CD4-positive, CD25-positive, alpha-beta regulatory T cell (primary cell): ENCODE measurements at regions not wholly inside any gene's neighbourhood (a gene's known extent, or its start where the extent isn't known, plus 50 kb on each side); places are given as distances from the start of the nearest gene placed in this dataset.

Experiments
- ATAC-seq, 2 donors: fragments of 150-1000 bp; cut with Tn5 transposase; one replicate each; pipeline ENCODE4 v1.10.0; 2021; ENCODE audit warnings: low read depth in 2 of 2, moderate number of reproducible peaks in 2 of 2, moderate library complexity in 1 of 2
- DNase-seq, 3 donors: peaks; one replicate each; pipeline versions ENCODE4 v3.0.0 to v3.0.0-alpha.2; 2012 to 2022; ENCODE audit warnings: mixed read lengths in 1 of 3
- H3K27ac ChIP-seq: one replicate; pipeline ENCODE4 v1.7.0; 2013; ENCODE audit warnings: mild to moderate bottlenecking, low read length; ENCODE audit not compliant: insufficient read depth, poor library complexity, severe bottlenecking
- H3K27me3 ChIP-seq: one replicate; pipeline ENCODE4 v1.7.0; 2013; ENCODE audit warnings: low read length; ENCODE audit not compliant: control insufficient read depth, insufficient read depth
- H3K36me3 ChIP-seq: one replicate; pipeline ENCODE4 v1.7.0; 2013; ENCODE audit warnings: mild to moderate bottlenecking, low read length, moderate library complexity; ENCODE audit not compliant: control insufficient read depth, insufficient read depth
- H3K4me1 ChIP-seq: 2 replicates; pipeline ENCODE4 v1.7.0; 2013; ENCODE audit warnings: mild to moderate bottlenecking, low read length; ENCODE audit not compliant: insufficient read depth, control insufficient read depth, poor library complexity, severe bottlenecking
- H3K4me3 ChIP-seq: one replicate; pipeline ENCODE4 v1.7.0; 2013; ENCODE audit warnings: low read depth, mild to moderate bottlenecking, low read length, moderate library complexity
- H3K9me3 ChIP-seq, 2 experiments: 1 replicate in 1 of 2; 2 replicates in 1 of 2; pipeline ENCODE4 v1.7.0; 2013; ENCODE audit warnings: low read length in 2 of 2, mild to moderate bottlenecking in 1 of 2, moderate library complexity in 1 of 2; ENCODE audit not compliant: control insufficient read depth in 2 of 2
- H3K27ac Mint-ChIP-seq, 3 donors: one replicate each; pipeline ENCODE4 v1.8.0; 2020 to 2022; ENCODE audit warnings: mild to moderate bottlenecking in 3 of 3, mixed read lengths in 3 of 3, moderate library complexity in 2 of 3
- H3K27me3 Mint-ChIP-seq: one replicate; pipeline ENCODE4 v1.8.0; 2022; ENCODE audit warnings: mild to moderate bottlenecking, mixed read lengths
- H3K36me3 Mint-ChIP-seq: one replicate; pipeline ENCODE4 v1.8.0; 2020; ENCODE audit warnings: mixed read lengths
- H3K4me1 Mint-ChIP-seq, 4 donors: one replicate each; pipeline ENCODE4 v1.8.0; 2020 to 2022; ENCODE audit warnings: mixed read lengths in 4 of 4, mild to moderate bottlenecking in 1 of 4
- H3K4me3 Mint-ChIP-seq, 4 donors: one replicate each; pipeline ENCODE4 v1.8.0; 2020 to 2022; ENCODE audit warnings: mild to moderate bottlenecking in 4 of 4, mixed read lengths in 4 of 4, moderate library complexity in 3 of 4
- H3K9me3 Mint-ChIP-seq, 7 donors: one replicate each; pipeline ENCODE4 v1.8.0; 2020 to 2022; ENCODE audit warnings: mixed read lengths in 7 of 7, mild to moderate bottlenecking in 3 of 7, moderate library complexity in 2 of 7

- peaks cover 1% of the 10 kb centered on the region for H3K27me3 Mint-ChIP-seq
- Histone ChIP-seq H3K4me3 (no peak overlapping the region), H3K4me1 (peaks cover 12% of the 10 kb centered on the region), H3K36me3 (no peaks in the 10 kb centered on the region), H3K27me3 (no peaks in the 10 kb centered on the region), H3K9me3 (no peaks in the 10 kb centered on the region), H3K27ac (no peak overlapping the region)
- no peak overlapping the region for H3K4me3 Mint-ChIP-seq
- ATAC-seq (no peak), DNase-seq (no peak)
- no peaks in the 10 kb centered on the region for H3K9me3 Mint-ChIP-seq
- peaks cover 0 to 34% (median 20%) of the 10 kb centered on the region in 4 donors for H3K4me1 Mint-ChIP-seq
- no peak overlapping the region for H3K27ac Mint-ChIP-seq
- peaks cover 5% of the 10 kb centered on the region for H3K36me3 Mint-ChIP-seq
These were observed 263.6 kb upstream of the CRY1 start for GRCh38 chr12:107356937-107357295.

DNA sequence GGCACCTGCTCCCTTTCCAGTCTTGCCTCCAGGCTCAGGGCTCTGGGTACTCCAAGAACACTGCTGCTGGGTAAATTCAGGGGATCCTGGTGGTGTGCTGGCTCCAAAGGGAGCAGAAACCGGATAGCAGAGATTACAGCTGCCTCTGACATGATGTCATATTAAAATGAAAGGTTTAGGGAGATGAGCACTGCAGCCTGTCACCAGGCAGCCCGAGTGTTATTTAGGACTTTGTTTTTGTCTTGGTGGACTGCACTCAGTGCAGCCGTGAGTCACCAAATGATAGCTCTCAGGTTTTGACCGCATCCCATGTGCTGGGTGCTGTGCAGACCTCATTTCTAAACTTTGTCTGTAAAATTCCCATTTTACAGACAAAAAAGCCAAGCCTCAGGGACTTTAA, 266.0 kb upstream of the CRY1 start:
- no peaks in the 10 kb centered on the region for H3K9me3 Mint-ChIP-seq
- H3K36me3 ChIP-seq = no peaks in the 10 kb centered on the region
- peaks cover 5% of the 10 kb centered on the region for H3K27me3 Mint-ChIP-seq
- no peak overlapping the region for H3K4me3 Mint-ChIP-seq
- peaks cover 0 to 35% (median 11%) of the 10 kb centered on the region in 4 donors for H3K4me1 Mint-ChIP-seq
- H3K9me3 ChIP-seq = no peaks in the 10 kb centered on the region
- H3K27ac ChIP-seq = no peak overlapping the region
- no peaks in the 10 kb centered on the region for H3K4me1 ChIP-seq
- DNase-seq = no peak
- no peaks in the 10 kb centered on the region for H3K27me3 ChIP-seq
- no peak overlapping the region for H3K4me3 ChIP-seq
- peak overlapping the region in 1 of 3 donors; percentile 32 for H3K27ac Mint-ChIP-seq
- peaks cover 5% of the 10 kb centered on the region for H3K36me3 Mint-ChIP-seq
- no peak for ATAC-seq

DNA sequence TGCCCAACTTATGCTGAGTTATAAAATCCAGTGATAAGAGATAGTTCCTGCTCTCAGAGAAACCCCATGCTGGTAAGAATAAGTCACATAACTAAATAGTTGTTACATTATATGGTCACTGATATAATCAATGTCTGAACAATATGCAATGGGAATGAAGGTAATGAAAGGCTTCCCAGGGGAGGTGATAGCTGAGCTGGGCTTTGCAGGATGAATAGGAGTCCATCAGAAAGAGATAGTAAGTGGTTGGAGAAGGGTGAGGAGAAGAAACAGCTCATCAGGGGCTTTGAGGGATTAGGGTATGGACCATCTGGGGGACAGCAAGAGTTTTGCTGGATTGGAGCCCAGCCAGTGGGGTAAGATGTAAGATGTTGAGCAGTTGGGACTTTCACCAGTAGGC, 266.7 kb upstream of the CRY1 start:
- Mint-ChIP-seq H3K9me3 (no peaks in the 10 kb centered on the region), H3K36me3 (peaks cover 5% of the 10 kb centered on the region), H3K27me3 (peaks cover 5% of the 10 kb centered on the region), H3K27ac (peak overlapping the region in 1 of 3 donors; percentile 0), H3K4me3 (no peak overlapping the region), H3K4me1 (peaks cover 0 to 32% (median 7%) of the 10 kb centered on the region in 4 donors)
- DNase-seq = no peak
- Histone ChIP-seq H3K4me1 (no peaks in the 10 kb centered on the region), H3K27ac (no peak overlapping the region), H3K4me3 (no peak overlapping the region), H3K27me3 (no peaks in the 10 kb centered on the region), H3K9me3 (no peaks in the 10 kb centered on the region), H3K36me3 (no peaks in the 10 kb centered on the region)
- no peak for ATAC-seq

DNA sequence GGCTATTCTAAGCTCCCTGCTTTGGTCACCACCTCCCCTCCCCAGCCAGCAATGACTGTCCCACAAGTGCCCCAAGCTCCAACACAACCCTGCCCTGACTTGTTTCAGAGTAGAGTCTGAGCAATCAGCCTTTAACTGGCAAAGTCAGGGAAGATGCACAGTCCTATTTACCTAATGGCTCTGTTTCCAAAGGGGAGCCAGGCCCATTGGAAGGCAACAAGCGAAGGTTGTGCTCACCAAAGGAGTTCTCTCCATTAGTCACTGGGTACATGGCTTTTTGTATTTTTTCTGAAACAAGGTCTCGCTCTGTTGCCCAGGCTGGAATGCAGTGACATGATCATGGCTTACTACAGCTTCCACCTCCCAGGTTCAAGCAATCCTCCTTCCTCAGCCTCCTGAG, 267.1 kb upstream of the CRY1 start:
- H3K4me1 Mint-ChIP-seq = peaks cover 0 to 30% (median 6%) of the 10 kb centered on the region in 4 donors
- H3K36me3 Mint-ChIP-seq = peaks cover 5% of the 10 kb centered on the region
- no peaks in the 10 kb centered on the region for H3K9me3 Mint-ChIP-seq
- H3K4me3 ChIP-seq = no peak overlapping the region
- H3K9me3 ChIP-seq = no peaks in the 10 kb centered on the region
- no peak overlapping the region for H3K4me3 Mint-ChIP-seq
- DNase-seq = no peak
- no peaks in the 10 kb centered on the region for H3K27me3 ChIP-seq
- H3K36me3 ChIP-seq = no peaks in the 10 kb centered on the region
- H3K27ac Mint-ChIP-seq = peak overlapping the region in 1 of 3 donors; percentile 0
- H3K4me1 ChIP-seq = no peaks in the 10 kb centered on the region
- no peak for ATAC-seq
- no peak overlapping the region for H3K27ac ChIP-seq
- peaks cover 5% of the 10 kb centered on the region for H3K27me3 Mint-ChIP-seq

DNA sequence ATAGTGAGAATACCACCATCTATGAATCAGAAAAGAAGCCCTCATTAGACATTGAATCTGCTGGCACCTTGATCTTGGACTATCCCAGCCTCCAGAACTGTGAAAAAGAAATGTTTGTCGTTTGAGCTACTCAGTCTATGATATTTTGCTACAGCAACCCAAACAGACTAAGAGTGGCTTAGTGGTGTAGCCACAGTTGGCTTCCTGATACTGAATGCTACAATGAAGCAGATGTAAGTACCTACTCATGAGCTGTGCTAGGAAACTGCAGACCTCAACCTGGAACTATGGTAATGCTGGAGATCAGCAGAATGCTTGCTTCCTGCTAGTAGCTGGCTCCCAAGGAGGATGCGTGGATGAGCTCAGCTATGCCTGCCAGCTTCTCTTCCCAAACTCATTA, 268.6 kb upstream of the CRY1 start:
- Histone ChIP-seq H3K9me3 (no peaks in the 10 kb centered on the region), H3K4me1 (no peaks in the 10 kb centered on the region), H3K27ac (no peak overlapping the region), H3K36me3 (no peaks in the 10 kb centered on the region), H3K4me3 (no peak overlapping the region), H3K27me3 (no peaks in the 10 kb centered on the region)
- Mint-ChIP-seq H3K4me3 (no peak overlapping the region), H3K27me3 (peaks cover 5% of the 10 kb centered on the region), H3K4me1 (peaks cover 0 to 42% (median 6%) of the 10 kb centered on the region in 4 donors), H3K27ac (peak overlapping the region in 2 of 3 donors; percentile 63 to 83), H3K9me3 (no peaks in the 10 kb centered on the region), H3K36me3 (peaks cover 5% of the 10 kb centered on the region)
- DNase-seq = no peak
- no peak for ATAC-seq

DNA sequence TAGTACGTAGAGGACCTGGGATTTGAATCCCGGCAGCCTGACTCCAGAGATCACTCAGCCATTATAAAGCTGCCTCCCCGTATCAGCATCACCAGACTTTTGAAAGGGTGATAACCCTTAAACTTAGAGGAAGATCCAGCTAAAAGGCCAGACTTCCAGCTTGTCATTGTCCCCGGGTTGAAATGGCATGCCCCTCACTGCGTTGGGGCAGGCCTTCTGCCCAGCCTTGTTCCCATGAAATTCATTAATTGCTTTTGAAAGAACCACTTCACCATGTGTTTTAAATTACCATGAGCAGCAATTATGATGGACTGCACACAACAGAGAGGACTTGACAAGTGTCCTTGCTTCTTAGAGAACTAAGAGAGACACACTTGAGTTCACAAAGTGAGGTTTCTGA, 269.6 kb upstream of the CRY1 start:
- no peaks in the 10 kb centered on the region for H3K27me3 ChIP-seq
- Mint-ChIP-seq H3K4me3 (peak overlapping the region in 1 of 4 donors; percentile 35), H3K27ac (no peak overlapping the region), H3K4me1 (peaks cover 0 to 49% (median 5%) of the 10 kb centered on the region in 4 donors), H3K9me3 (no peaks in the 10 kb centered on the region), H3K27me3 (peaks cover 5% of the 10 kb centered on the region), H3K36me3 (peaks cover 4% of the 10 kb centered on the region)
- H3K36me3 ChIP-seq = no peaks in the 10 kb centered on the region
- ATAC-seq (no peak), DNase-seq (no peak)
- H3K4me3 ChIP-seq = no peak overlapping the region
- H3K27ac ChIP-seq = no peak overlapping the region
- H3K4me1 ChIP-seq = no peaks in the 10 kb centered on the region
- no peaks in the 10 kb centered on the region for H3K9me3 ChIP-seq

DNA sequence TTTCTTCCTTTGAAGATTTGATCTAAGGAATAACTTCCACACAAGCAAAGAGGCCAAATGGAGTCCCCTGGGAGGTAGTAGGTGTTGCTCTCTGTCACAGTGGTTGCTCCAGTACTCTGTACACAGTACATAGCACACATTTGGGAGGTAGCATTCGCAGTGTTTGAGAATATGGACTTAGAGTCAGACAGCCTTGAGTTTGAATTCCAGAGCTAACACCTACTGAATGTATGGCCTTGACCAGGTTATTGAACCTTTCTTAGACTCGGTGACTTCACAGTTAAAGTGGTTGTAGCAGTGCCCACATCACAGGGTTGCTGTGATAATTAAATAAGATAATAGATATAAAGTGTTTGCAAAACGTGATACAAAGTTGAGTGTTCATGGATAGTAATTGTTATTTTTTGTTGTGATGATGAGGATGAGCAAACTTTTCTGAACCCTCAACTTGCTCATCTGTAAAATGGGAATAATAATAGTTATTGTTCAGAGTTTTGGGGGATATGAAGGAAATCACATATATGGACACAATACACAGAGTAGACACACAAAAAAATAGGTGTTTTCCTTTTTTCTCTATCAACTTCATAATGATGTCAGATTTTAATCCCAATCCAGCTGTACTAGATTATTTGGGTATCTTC, 271.6 kb upstream of the CRY1 start:
- Histone ChIP-seq H3K9me3 (no peaks in the 10 kb centered on the region), H3K27me3 (no peaks in the 10 kb centered on the region), H3K4me3 (no peak overlapping the region), H3K27ac (no peak overlapping the region), H3K4me1 (peaks cover 14% of the 10 kb centered on the region), H3K36me3 (no peaks in the 10 kb centered on the region)
- Mint-ChIP-seq H3K36me3 (no peaks in the 10 kb centered on the region), H3K27ac (no peak overlapping the region), H3K4me3 (no peak overlapping the region), H3K4me1 (peaks cover 14 to 63% (median 18%) of the 10 kb centered on the region in 4 donors), H3K9me3 (no peaks in the 10 kb centered on the region), H3K27me3 (peaks cover 5% of the 10 kb centered on the region)
- no peak for ATAC-seq
- no peak for DNase-seq

- Mint-ChIP-seq H3K9me3 (no peaks in the 10 kb centered on the region), H3K27me3 (peaks cover 5% of the 10 kb centered on the region), H3K36me3 (no peaks in the 10 kb centered on the region), H3K4me1 (peaks cover 14 to 68% (median 21%) of the 10 kb centered on the region in 4 donors), H3K27ac (peak overlapping the region in 1 of 3 donors; percentile 54), H3K4me3 (no peak overlapping the region)
- no peak for DNase-seq
- Histone ChIP-seq H3K9me3 (no peaks in the 10 kb centered on the region), H3K36me3 (no peaks in the 10 kb centered on the region), H3K27ac (no peak overlapping the region), H3K4me3 (no peak overlapping the region), H3K27me3 (no peaks in the 10 kb centered on the region), H3K4me1 (peaks cover 21% of the 10 kb centered on the region)
- ATAC-seq = no peak
These were observed 272.4 kb upstream of the CRY1 start for GRCh38 chr12:107365703-107366102.
